Prostate gland (tissue), 2 donors: ENCODE measurements at regions not wholly inside any gene's neighbourhood (a gene's known extent, or its start where the extent isn't known, plus 50 kb on each side); places are given as distances from the start of the nearest gene placed in this dataset.

Source experiments
- CTCF ChIP-seq, 4 experiments: fragments of 200-600 bp in 2 of 4; fragments of 450-650 bp in 2 of 4; sonication (generic) in 2 of 4; IDR thresholded peaks; 1 replicate in 3 of 4; 2 replicates in 1 of 4; pipeline ENCODE4 v1.5.1; 2016 to 2019; ENCODE audit warnings: antibody characterized with exemption in 4 of 4, mild to moderate bottlenecking in 2 of 4, moderate library complexity in 2 of 4
- POLR2A ChIP-seq: fragments of 450-650 bp; IDR thresholded peaks from one replicate; pipeline ENCODE4 v1.6.1; 2016; ENCODE audit warnings: antibody characterized with exemption, mild to moderate bottlenecking
- POLR2AphosphoS5 ChIP-seq: sonication (generic); formaldehyde crosslinking; IDR thresholded peaks from one replicate; pipeline ENCODE4 v1.6.1; 2017; ENCODE audit warnings: antibody characterized with exemption

- TF ChIP-seq CTCF (IDR thresholded peaks at IDR 0.05): no peak
- TF ChIP-seq POLR2AphosphoS5: no peak
- no peak for TF ChIP-seq POLR2A
Measured at GRCh38 chr2:200736646-200737274, 75.0 kb upstream of the BZW1 start.
